Nephron progenitor cell (in vitro differentiated cells): ENCODE measurements at regions not wholly inside any gene's neighbourhood (a gene's known extent, or its start where the extent isn't known, plus 50 kb on each side); places are given as distances from the start of the nearest gene placed in this dataset.

ENCODE experiments used
- DNase-seq: peaks from one replicate; pipeline ENCODE4 v3.0.0; 2021
- H3K27ac Mint-ChIP-seq: 2 replicates; pipeline ENCODE4 v1.8.0; 2021; ENCODE audit warnings: mild to moderate bottlenecking, moderate library complexity, mixed read lengths
- H3K27me3 Mint-ChIP-seq: 2 replicates; pipeline ENCODE4 v1.8.0; 2021; ENCODE audit warnings: mild to moderate bottlenecking, low read depth, mixed read lengths; ENCODE audit not compliant: poor library complexity
- H3K36me3 Mint-ChIP-seq: 2 replicates; pipeline ENCODE4 v1.8.0; 2021; ENCODE audit warnings: low read depth, mixed read lengths
- H3K4me1 Mint-ChIP-seq: 2 replicates; pipeline ENCODE4 v1.8.0; 2021; ENCODE audit warnings: mixed read lengths
- H3K4me3 Mint-ChIP-seq: 2 replicates; pipeline ENCODE4 v1.8.0; 2021; ENCODE audit warnings: mild to moderate bottlenecking, moderate library complexity, mixed read lengths
- H3K9me3 Mint-ChIP-seq: 2 replicates; pipeline ENCODE4 v1.8.0; 2021; ENCODE audit warnings: mild to moderate bottlenecking, moderate library complexity, mixed read lengths
- TF ChIP-seq, protein P1 (sequence below): fragments of 200-600 bp; sonication (generic); IDR thresholded peaks from 2 replicates; pipeline ENCODE4 v1.5.0; 2021; ENCODE audit warnings: antibody characterized with exemption

- Mint-ChIP-seq H3K4me3 (no peak overlapping the region), H3K4me1 (no peaks in the 10 kb centered on the region), H3K36me3 (peaks cover 14% of the 10 kb centered on the region), H3K27me3 (peaks cover 4% of the 10 kb centered on the region), H3K9me3 (peaks cover 28% of the 10 kb centered on the region), H3K27ac (no peak overlapping the region)
- TF ChIP-seq, protein P1, sequence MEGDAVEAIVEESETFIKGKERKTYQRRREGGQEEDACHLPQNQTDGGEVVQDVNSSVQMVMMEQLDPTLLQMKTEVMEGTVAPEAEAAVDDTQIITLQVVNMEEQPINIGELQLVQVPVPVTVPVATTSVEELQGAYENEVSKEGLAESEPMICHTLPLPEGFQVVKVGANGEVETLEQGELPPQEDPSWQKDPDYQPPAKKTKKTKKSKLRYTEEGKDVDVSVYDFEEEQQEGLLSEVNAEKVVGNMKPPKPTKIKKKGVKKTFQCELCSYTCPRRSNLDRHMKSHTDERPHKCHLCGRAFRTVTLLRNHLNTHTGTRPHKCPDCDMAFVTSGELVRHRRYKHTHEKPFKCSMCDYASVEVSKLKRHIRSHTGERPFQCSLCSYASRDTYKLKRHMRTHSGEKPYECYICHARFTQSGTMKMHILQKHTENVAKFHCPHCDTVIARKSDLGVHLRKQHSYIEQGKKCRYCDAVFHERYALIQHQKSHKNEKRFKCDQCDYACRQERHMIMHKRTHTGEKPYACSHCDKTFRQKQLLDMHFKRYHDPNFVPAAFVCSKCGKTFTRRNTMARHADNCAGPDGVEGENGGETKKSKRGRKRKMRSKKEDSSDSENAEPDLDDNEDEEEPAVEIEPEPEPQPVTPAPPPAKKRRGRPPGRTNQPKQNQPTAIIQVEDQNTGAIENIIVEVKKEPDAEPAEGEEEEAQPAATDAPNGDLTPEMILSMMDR, result no peak
- no peak for DNase-seq
Measured at GRCh38 chr2:152813351-152813750, 94.9 kb downstream of the ARL6IP6 start.
